ENCODE measurements at regions not wholly inside any gene's neighbourhood (a gene's known extent, or its start where the extent isn't known, plus 50 kb on each side); places are given as distances from the start of the nearest gene placed in this dataset.

DNA sequence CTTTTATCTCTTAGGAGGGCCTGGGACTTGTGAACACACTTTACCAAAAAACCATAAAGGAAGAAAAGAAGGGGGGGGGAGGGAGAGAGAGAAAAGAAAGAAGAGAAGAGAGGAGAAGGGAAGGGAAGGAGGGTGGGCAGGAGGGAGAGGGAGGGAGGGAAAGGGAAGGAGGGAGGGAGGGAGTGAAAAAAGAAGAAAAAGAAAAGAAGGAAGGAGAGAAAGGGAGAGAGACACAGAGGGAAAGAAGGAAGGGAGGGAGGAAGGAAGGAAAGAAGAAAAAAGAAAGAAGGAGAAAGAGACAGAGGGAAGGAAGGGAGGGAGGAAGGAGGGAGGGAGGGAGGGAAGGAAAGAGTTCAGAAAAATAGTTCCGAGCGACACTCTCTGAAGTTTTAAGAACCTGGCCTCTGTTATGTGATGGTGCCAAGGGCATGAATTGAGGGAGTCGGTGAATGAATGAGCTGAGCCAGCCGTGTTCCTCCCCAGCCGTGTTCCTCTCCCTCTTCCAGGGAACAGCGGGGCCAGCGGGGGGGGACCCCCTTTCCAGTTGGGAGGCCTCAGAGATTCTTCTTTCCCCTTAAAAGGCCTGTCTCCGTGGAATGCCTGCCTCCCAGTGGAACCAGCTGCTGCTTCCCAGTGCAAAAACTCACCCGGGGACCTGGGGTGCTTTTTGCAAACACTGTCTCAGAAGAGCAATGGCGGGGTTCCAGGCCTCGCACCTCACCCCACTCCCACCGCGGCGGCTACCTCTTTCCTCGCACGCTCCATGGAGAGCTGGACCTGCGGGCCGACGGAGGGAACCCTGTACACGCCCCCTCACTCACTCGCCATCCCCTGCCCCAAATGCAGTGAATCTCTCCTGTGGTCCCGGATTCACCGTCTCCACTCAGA, 84.1 kb downstream of the FOXL3 start:
- no peaks in the 10 kb centered on the region for H3K27me3 ChIP-seq (ENCODE audit: control insufficient read depth, insufficient read depth, low read length)
- H3K4me1 ChIP-seq (ENCODE audit: control insufficient read depth, insufficient read depth, low read length, poor library complexity, severe bottlenecking), result no peaks in the 10 kb centered on the region
- H3K27ac Mint-ChIP-seq, result no peak overlapping the region
- no peaks in the 10 kb centered on the region for H3K36me3 Mint-ChIP-seq
- H3K9me3 ChIP-seq (ENCODE audit: control insufficient read depth in 2 of 2, low read length in 2 of 2), result no peaks in the 10 kb centered on the region
- peaks cover 0 to 7% (median 0%) of the 10 kb centered on the region in 4 donors for H3K4me1 Mint-ChIP-seq
- no peak overlapping the region for H3K4me3 Mint-ChIP-seq
- no peak overlapping the region for H3K27ac ChIP-seq (ENCODE audit: insufficient read depth, low read length, poor library complexity, severe bottlenecking)
- no peaks in the 10 kb centered on the region for H3K9me3 Mint-ChIP-seq
- peaks cover 5% of the 10 kb centered on the region for H3K27me3 Mint-ChIP-seq
- ATAC-seq (ENCODE audit: low read depth in 2 of 2) (no peak), DNase-seq (no peak)
- no peak overlapping the region for H3K4me3 ChIP-seq (ENCODE audit: low read depth, low read length)
- no peaks in the 10 kb centered on the region for H3K36me3 ChIP-seq (ENCODE audit: control insufficient read depth, insufficient read depth, low read length)

- no peaks in the 10 kb centered on the region for H3K36me3 ChIP-seq (ENCODE audit: control insufficient read depth, insufficient read depth, low read length)
- ATAC-seq (ENCODE audit: low read depth in 2 of 2) (no peak), DNase-seq (no peak)
- H3K4me1 ChIP-seq (ENCODE audit: control insufficient read depth, insufficient read depth, low read length, poor library complexity, severe bottlenecking), result peaks cover 3% of the 10 kb centered on the region
- H3K4me3 ChIP-seq (ENCODE audit: low read depth, low read length), result no peak overlapping the region
- Mint-ChIP-seq H3K27ac (no peak overlapping the region), H3K36me3 (no peaks in the 10 kb centered on the region), H3K27me3 (peaks cover 5% of the 10 kb centered on the region), H3K9me3 (no peaks in the 10 kb centered on the region), H3K4me1 (peaks cover 0 to 7% (median 0%) of the 10 kb centered on the region in 4 donors), H3K4me3 (no peak overlapping the region)
- no peak overlapping the region for H3K27ac ChIP-seq (ENCODE audit: insufficient read depth, low read length, poor library complexity, severe bottlenecking)
- H3K9me3 ChIP-seq (ENCODE audit: control insufficient read depth in 2 of 2, low read length in 2 of 2), result no peaks in the 10 kb centered on the region
- no peaks in the 10 kb centered on the region for H3K27me3 ChIP-seq (ENCODE audit: control insufficient read depth, insufficient read depth, low read length)
These were observed 84.8 kb downstream of the FOXL3 start for GRCh38 chr7:374706-375311.

- peaks cover 5% of the 10 kb centered on the region for H3K27me3 Mint-ChIP-seq
- H3K4me3 Mint-ChIP-seq, result no peak overlapping the region
- no peak for ATAC-seq (ENCODE audit: low read depth in 2 of 2)
These were observed 85.4 kb downstream of the FOXL3 start for GRCh38 chr7:375321-375831.

GRCh38 chr7:375901-376305, 85.9 kb downstream of the FOXL3 start:
- Mint-ChIP-seq H3K4me3 (no peak overlapping the region), H3K9me3 (no peaks in the 10 kb centered on the region), H3K27me3 (peaks cover 5% of the 10 kb centered on the region), H3K27ac (no peak overlapping the region), H3K36me3 (no peaks in the 10 kb centered on the region), H3K4me1 (peaks cover 0 to 14% (median 4%) of the 10 kb centered on the region in 4 donors)
- ATAC-seq (ENCODE audit: low read depth in 2 of 2), result no peak
- Histone ChIP-seq H3K27ac (ENCODE audit: insufficient read depth, low read length, poor library complexity, severe bottlenecking) (no peak overlapping the region), H3K4me3 (ENCODE audit: low read depth, low read length) (no peak overlapping the region), H3K9me3 (ENCODE audit: control insufficient read depth in 2 of 2, low read length in 2 of 2) (no peaks in the 10 kb centered on the region), H3K4me1 (ENCODE audit: control insufficient read depth, insufficient read depth, low read length, poor library complexity, severe bottlenecking) (peaks cover 12% of the 10 kb centered on the region), H3K27me3 (ENCODE audit: control insufficient read depth, insufficient read depth, low read length) (no peaks in the 10 kb centered on the region), H3K36me3 (ENCODE audit: control insufficient read depth, insufficient read depth, low read length) (no peaks in the 10 kb centered on the region)
- DNase-seq, result no peak

More at GRCh38 chr7:375321-375831, 85.4 kb downstream of the FOXL3 start:
- Histone ChIP-seq H3K9me3 (ENCODE audit: control insufficient read depth in 2 of 2, low read length in 2 of 2) (no peaks in the 10 kb centered on the region), H3K27me3 (ENCODE audit: control insufficient read depth, insufficient read depth, low read length) (no peaks in the 10 kb centered on the region), H3K4me3 (ENCODE audit: low read depth, low read length) (no peak overlapping the region), H3K27ac (ENCODE audit: insufficient read depth, low read length, poor library complexity, severe bottlenecking) (no peak overlapping the region), H3K4me1 (ENCODE audit: control insufficient read depth, insufficient read depth, low read length, poor library complexity, severe bottlenecking) (peaks cover 8% of the 10 kb centered on the region), H3K36me3 (ENCODE audit: control insufficient read depth, insufficient read depth, low read length) (no peaks in the 10 kb centered on the region)
- H3K9me3 Mint-ChIP-seq, result no peaks in the 10 kb centered on the region
- no peak overlapping the region for H3K27ac Mint-ChIP-seq
- no peaks in the 10 kb centered on the region for H3K36me3 Mint-ChIP-seq
- peaks cover 0 to 11% (median 4%) of the 10 kb centered on the region in 4 donors for H3K4me1 Mint-ChIP-seq
- DNase-seq, result no peak

DNA sequence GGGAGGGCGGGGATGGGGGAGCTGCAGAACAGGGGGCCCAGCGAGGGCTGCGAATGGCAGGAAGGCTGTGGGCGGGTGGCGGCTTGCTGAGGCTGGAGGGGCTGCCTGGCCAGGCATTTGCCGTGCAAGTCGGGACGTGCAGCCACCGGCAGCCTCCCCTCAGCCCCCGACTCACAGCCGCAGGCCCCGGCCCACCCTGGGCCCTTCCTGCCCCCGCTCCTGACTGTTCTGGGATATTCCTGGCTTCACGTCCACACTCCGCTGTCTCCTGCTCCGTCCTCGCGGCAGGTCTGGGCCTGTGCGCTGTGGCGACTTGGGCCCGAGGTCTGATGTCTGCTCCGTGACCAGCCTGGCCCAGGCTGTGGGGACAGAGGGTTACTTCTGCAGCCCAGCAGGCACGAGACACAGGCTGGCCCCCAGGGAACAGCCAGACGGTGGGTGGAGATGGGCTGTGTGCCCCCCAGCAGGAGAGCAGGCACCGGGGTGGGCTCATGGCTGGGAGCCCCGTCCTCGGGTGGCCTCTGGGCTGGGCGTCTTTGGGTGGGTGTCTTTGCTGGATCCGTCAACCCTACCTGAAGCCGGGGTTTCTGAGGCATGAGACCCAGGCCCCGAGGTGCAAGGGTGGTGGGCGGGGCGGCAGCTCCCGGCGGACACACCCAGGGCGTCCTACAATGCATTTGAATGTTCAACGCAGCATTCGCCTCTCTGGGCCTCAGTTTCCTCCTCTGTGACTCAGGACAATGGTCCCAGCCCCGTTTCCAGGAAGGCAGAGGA, 86.5 kb downstream of the FOXL3 start:
- H3K27me3 ChIP-seq (ENCODE audit: control insufficient read depth, insufficient read depth, low read length), result no peaks in the 10 kb centered on the region
- no peak overlapping the region for H3K4me3 Mint-ChIP-seq
- DNase-seq (no peak), ATAC-seq (ENCODE audit: low read depth in 2 of 2) (no peak)
- H3K4me1 Mint-ChIP-seq, result peaks cover 0 to 19% (median 7%) of the 10 kb centered on the region in 4 donors
- no peaks in the 10 kb centered on the region for H3K9me3 ChIP-seq (ENCODE audit: control insufficient read depth in 2 of 2, low read length in 2 of 2)
- H3K36me3 ChIP-seq (ENCODE audit: control insufficient read depth, insufficient read depth, low read length), result no peaks in the 10 kb centered on the region
- H3K27ac ChIP-seq (ENCODE audit: insufficient read depth, low read length, poor library complexity, severe bottlenecking), result no peak overlapping the region
- H3K4me1 ChIP-seq (ENCODE audit: control insufficient read depth, insufficient read depth, low read length, poor library complexity, severe bottlenecking), result peaks cover 18% of the 10 kb centered on the region
- H3K9me3 Mint-ChIP-seq, result no peaks in the 10 kb centered on the region
- H3K4me3 ChIP-seq (ENCODE audit: low read depth, low read length), result no peak overlapping the region
- H3K27me3 Mint-ChIP-seq, result peaks cover 6% of the 10 kb centered on the region
- no peak overlapping the region for H3K27ac Mint-ChIP-seq
- H3K36me3 Mint-ChIP-seq, result no peaks in the 10 kb centered on the region

- Histone ChIP-seq H3K36me3 (ENCODE audit: control insufficient read depth, insufficient read depth, low read length) (no peaks in the 10 kb centered on the region), H3K27me3 (ENCODE audit: control insufficient read depth, insufficient read depth, low read length) (no peaks in the 10 kb centered on the region), H3K4me1 (ENCODE audit: control insufficient read depth, insufficient read depth, low read length, poor library complexity, severe bottlenecking) (peaks cover 27% of the 10 kb centered on the region), H3K27ac (ENCODE audit: insufficient read depth, low read length, poor library complexity, severe bottlenecking) (no peak overlapping the region), H3K9me3 (ENCODE audit: control insufficient read depth in 2 of 2, low read length in 2 of 2) (no peaks in the 10 kb centered on the region), H3K4me3 (ENCODE audit: low read depth, low read length) (no peak overlapping the region)
- peaks cover 11% of the 10 kb centered on the region for H3K27me3 Mint-ChIP-seq
- DNase-seq, result no peak
- H3K4me3 Mint-ChIP-seq, result no peak overlapping the region
- no peaks in the 10 kb centered on the region for H3K36me3 Mint-ChIP-seq
- peaks cover 0 to 28% (median 15%) of the 10 kb centered on the region in 4 donors for H3K4me1 Mint-ChIP-seq
- no peak for ATAC-seq (ENCODE audit: low read depth in 2 of 2)
- no peak overlapping the region for H3K27ac Mint-ChIP-seq
- peaks cover 0 to 4% (median 0%) of the 10 kb centered on the region in 7 donors for H3K9me3 Mint-ChIP-seq
These were observed 87.4 kb downstream of the FOXL3 start for GRCh38 chr7:377080-378040.

- peaks cover 0 to 4% (median 2%) of the 10 kb centered on the region in 7 donors for H3K9me3 Mint-ChIP-seq
- Histone ChIP-seq H3K4me1 (ENCODE audit: control insufficient read depth, insufficient read depth, low read length, poor library complexity, severe bottlenecking) (peaks cover 28% of the 10 kb centered on the region), H3K27me3 (ENCODE audit: control insufficient read depth, insufficient read depth, low read length) (no peaks in the 10 kb centered on the region), H3K4me3 (ENCODE audit: low read depth, low read length) (no peak overlapping the region), H3K9me3 (ENCODE audit: control insufficient read depth in 2 of 2, low read length in 2 of 2) (no peaks in the 10 kb centered on the region), H3K27ac (ENCODE audit: insufficient read depth, low read length, poor library complexity, severe bottlenecking) (no peak overlapping the region), H3K36me3 (ENCODE audit: control insufficient read depth, insufficient read depth, low read length) (no peaks in the 10 kb centered on the region)
- peaks cover 0 to 30% (median 17%) of the 10 kb centered on the region in 4 donors for H3K4me1 Mint-ChIP-seq
- H3K27ac Mint-ChIP-seq, result no peak overlapping the region
- DNase-seq, result no peak
- ATAC-seq (ENCODE audit: low read depth in 2 of 2), result no peak
- peaks cover 11% of the 10 kb centered on the region for H3K27me3 Mint-ChIP-seq
- no peaks in the 10 kb centered on the region for H3K36me3 Mint-ChIP-seq
- H3K4me3 Mint-ChIP-seq, result peak overlapping the region in 1 of 4 donors; percentile 43
These were observed 88.1 kb downstream of the FOXL3 start for GRCh38 chr7:378041-378420.
